Body of pancreas (tissue), 4 donors: ENCODE measurements at regions not wholly inside any gene's neighbourhood (a gene's known extent, or its start where the extent isn't known, plus 50 kb on each side); places are given as distances from the start of the nearest gene placed in this dataset.

Experiments
- ATAC-seq: fragments of 150-250 bp; one replicate; pipeline ENCODE4 v1.9.1; 2016
- DNase-seq, 4 donors: peaks; one replicate each; pipeline ENCODE4 v3.0.0-alpha.2; 2019
- H3K27ac ChIP-seq, 4 donors: fragments of 200-600 bp; sonication (generic); 1 replicate in 3 of 4; 2 replicates in 1 of 4; pipeline versions ENCODE4 v1.5.1 to v1.6.1; 2016 to 2019; ENCODE audit warnings: mild to moderate bottlenecking in 1 of 4, mixed read lengths in 1 of 4, moderate library complexity in 1 of 4
- H3K27me3 ChIP-seq, 2 donors: fragments of 200-600 bp; sonication (generic); one replicate each; pipeline ENCODE4 v1.6.0; 2016; ENCODE audit warnings: mild to moderate bottlenecking in 1 of 2
- H3K36me3 ChIP-seq, 2 donors: fragments of 200-600 bp; sonication (generic); replicated peaks in 1 of 2; 2 replicates each; pipeline ENCODE4 v1.5.1; 2016; ENCODE audit warnings: low read depth in 2 of 2; ENCODE audit not compliant: insufficient read depth in 1 of 2
- H3K4me1 ChIP-seq: fragments of 200-600 bp; sonication (generic); one replicate; pipeline ENCODE4 v1.6.0; 2016
- H3K4me3 ChIP-seq, 2 donors: fragments of 200-600 bp; sonication (generic); 1 replicate in 1 of 2; 2 replicates in 1 of 2; pipeline ENCODE4 v1.5.1; 2016 to 2019
- H3K9me3 ChIP-seq, 3 donors: fragments of 200-600 bp; sonication (generic); 1 replicate in 2 of 3; 2 replicates in 1 of 3; pipeline ENCODE4 v1.5.1; 2016
- POLR2A ChIP-seq, 3 donors: fragments of 450-650 bp; IDR thresholded peaks; one replicate each; pipeline ENCODE4 v1.6.1; 2016; ENCODE audit warnings: antibody characterized with exemption in 3 of 3, mild to moderate bottlenecking in 2 of 3
- WGBS, 2 donors: methylation state at CpG; one replicate each; pipeline ENCODE4 v1.1.5; 2017; 5-methylcytosine and 5-hydroxymethylcytosine counted together
- intact Hi-C: fragments of 100-400 bp; cut with DNase I; formaldehyde crosslinking; loops from one replicate; pipeline ENCODE4 v1.15.1; 2023
- TF ChIP-seq, protein P1 (sequence below), 7 experiments: fragments of 450-650 bp in 4 of 7; fragments of 200-600 bp in 3 of 7; sonication (generic) in 3 of 7; IDR thresholded peaks; one replicate each; pipeline ENCODE4 v1.5.1; 2016 to 2019; ENCODE audit warnings: antibody characterized with exemption in 7 of 7

DNA sequence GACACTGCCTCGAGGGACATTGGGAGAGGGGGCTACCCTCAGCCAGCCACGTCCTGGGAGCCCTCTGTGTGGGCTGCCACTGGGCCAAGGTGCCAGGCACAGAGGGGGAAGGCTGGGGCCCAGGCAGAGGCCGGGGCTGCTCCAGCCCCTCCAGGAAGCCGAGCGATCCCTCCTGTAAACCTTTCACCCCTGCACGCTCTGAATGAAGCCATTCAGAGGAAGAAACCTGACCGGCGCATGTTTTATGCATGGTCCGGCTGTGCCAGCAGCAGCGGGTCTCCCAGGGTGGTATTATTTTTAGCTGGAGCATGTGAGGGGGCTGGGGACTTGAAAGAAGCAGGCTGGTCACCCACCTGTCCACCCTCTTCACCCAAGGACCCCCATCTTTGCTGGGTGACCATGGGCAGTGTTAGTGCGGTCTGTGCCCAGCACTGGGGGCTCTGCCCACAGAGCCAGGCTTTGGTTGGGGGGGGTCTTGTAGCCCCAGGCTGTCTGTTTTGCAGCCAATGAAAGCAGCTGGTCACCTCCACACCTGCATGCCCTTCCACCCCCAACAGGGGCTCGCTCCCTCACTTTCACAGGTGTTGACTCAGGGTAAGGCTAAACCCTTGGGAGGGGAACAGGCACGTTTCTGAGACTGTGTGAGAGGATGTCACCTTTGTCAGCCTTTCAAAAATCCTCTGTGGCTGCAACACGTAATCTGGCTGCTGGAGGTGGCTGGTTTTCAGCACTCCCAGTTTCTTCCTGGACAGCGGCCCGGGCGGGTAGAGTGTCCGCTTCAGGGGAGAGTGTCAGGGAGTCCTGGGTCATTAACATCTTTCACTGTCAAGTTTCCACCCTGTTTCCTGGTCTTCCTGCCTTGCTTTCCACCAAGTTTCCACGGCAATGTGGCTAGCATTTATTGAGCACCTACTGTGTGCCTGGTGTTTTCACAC is 77.1 kb upstream of the BRD7 start:
- peaks cover 0 to 10% (median 0%) of the 10 kb centered on the region in 3 donors for H3K9me3 ChIP-seq
- no peak overlapping the region for H3K27ac ChIP-seq
- WGBS, 2 donors: 41 to 52% methylated on average over 15 to 19 of the region's 19 CpGs
- no peaks in the 10 kb centered on the region for H3K36me3 ChIP-seq
- ATAC-seq: no peak
- no peak for TF ChIP-seq POLR2A (IDR thresholded peaks at IDR 0.05)
- TF ChIP-seq, protein P1, sequence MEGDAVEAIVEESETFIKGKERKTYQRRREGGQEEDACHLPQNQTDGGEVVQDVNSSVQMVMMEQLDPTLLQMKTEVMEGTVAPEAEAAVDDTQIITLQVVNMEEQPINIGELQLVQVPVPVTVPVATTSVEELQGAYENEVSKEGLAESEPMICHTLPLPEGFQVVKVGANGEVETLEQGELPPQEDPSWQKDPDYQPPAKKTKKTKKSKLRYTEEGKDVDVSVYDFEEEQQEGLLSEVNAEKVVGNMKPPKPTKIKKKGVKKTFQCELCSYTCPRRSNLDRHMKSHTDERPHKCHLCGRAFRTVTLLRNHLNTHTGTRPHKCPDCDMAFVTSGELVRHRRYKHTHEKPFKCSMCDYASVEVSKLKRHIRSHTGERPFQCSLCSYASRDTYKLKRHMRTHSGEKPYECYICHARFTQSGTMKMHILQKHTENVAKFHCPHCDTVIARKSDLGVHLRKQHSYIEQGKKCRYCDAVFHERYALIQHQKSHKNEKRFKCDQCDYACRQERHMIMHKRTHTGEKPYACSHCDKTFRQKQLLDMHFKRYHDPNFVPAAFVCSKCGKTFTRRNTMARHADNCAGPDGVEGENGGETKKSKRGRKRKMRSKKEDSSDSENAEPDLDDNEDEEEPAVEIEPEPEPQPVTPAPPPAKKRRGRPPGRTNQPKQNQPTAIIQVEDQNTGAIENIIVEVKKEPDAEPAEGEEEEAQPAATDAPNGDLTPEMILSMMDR (IDR thresholded peaks at IDR 0.05): no peak
- H3K4me1 ChIP-seq: no peaks in the 10 kb centered on the region
- DNase-seq: no peak
- intact Hi-C loops: no loop called here
- H3K4me3 ChIP-seq: no peak overlapping the region
- H3K27me3 ChIP-seq: no peaks in the 10 kb centered on the region

DNA sequence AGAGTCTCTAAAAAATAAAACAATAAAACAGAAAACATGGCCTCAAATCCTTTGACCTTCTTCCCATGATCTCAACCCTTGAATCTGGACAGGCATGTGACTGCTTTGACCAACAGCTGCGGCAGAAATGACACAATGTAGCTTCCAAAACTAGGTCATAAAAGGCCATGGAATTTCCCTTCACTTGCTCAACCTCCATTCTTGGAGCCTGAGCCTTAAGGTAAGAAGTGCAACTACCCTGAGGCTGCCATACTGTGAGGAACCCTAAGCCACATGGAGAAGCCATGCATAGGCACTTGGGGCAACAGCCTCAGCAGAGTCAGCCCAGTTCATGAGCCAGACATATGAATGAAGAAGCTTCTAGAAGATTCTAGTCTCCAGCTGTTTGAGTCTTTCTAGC is 75.7 kb upstream of the BRD7 start:
- Histone ChIP-seq H3K4me3 (no peak overlapping the region), H3K4me1 (no peaks in the 10 kb centered on the region), H3K9me3 (peaks cover 0 to 12% (median 0%) of the 10 kb centered on the region in 3 donors), H3K27me3 (no peaks in the 10 kb centered on the region), H3K36me3 (no peaks in the 10 kb centered on the region), H3K27ac (no peak overlapping the region)
- no peak for DNase-seq
- 67 to 73% methylated on average over 1 of the region's 1 CpG for WGBS, 2 donors
- no peak for ATAC-seq
- intact Hi-C loops: no loop called here
- TF ChIP-seq, protein P1 (IDR thresholded peaks at IDR 0.05): no peak
- TF ChIP-seq POLR2A (IDR thresholded peaks at IDR 0.05): no peak

DNA sequence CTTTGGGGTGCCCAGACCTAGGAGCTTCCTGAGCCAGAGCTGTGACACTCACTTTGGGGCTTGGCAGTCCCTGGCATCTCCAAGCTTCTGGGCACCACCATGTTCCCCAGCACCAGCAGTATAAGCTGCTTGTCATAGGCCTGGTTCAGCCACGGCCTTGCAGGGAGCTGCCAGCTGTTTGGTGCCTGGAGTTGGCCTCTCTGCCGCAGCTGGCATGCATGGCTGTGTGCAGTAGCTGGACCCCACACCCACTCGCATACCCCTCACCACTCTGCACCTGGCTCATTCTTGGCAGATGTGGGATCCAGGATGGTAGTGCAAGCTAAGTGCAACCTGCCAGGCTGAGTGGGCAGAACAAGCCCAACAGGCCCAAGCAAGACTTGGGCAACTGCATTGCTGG is 73.4 kb upstream of the BRD7 start:
- ATAC-seq (no peak), DNase-seq (no peak)
- TF ChIP-seq, protein P1 (IDR thresholded peaks at IDR 0.05): no peak
- TF ChIP-seq POLR2A (IDR thresholded peaks at IDR 0.05): no peak
- intact Hi-C loops: no loop called here
- WGBS, 2 donors: 93 to 100% methylated on average over 1 to 3 of the region's 3 CpGs
- no peaks in the 10 kb centered on the region for H3K27me3 ChIP-seq
- H3K4me1 ChIP-seq: no peaks in the 10 kb centered on the region
- no peak overlapping the region for H3K27ac ChIP-seq
- no peaks in the 10 kb centered on the region for H3K36me3 ChIP-seq
- no peak overlapping the region for H3K4me3 ChIP-seq
- H3K9me3 ChIP-seq: peaks cover 0 to 16% (median 0%) of the 10 kb centered on the region in 3 donors

DNA sequence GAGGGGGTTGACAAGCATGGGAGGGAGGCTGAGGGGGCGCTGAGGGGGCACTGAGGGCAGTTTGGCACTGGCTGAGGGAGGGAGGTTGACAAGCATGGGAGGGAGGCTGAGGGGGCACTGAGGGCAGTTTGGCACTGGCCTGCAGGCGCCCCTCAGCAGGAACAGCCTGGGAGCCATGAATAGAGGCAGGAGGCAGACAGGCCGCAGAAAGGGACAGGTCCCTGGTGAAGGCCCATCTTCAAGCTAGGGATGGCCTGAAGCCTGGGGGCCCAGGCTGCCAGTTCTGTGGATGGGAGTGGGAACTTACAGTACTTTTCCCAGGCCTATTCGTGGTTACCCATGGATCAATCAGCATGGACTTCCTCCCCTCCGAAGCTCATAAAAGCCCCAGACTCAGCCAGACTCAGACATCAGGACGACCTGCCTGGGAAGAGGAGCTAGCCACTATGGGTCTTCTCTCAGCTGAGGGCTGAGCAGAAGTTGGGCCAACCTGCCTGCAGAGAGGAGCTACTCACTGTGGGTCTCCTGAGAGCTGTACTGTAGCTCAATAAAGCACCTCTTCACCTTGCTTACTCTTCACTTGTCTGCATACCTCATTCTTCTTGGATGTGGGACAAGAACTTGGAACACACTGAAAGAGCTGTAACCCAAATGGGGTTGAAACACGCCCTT is 72.8 kb upstream of the BRD7 start:
- Histone ChIP-seq H3K4me1 (no peaks in the 10 kb centered on the region), H3K9me3 (peaks cover 0 to 16% (median 0%) of the 10 kb centered on the region in 3 donors), H3K4me3 (no peak overlapping the region), H3K36me3 (no peaks in the 10 kb centered on the region), H3K27me3 (no peaks in the 10 kb centered on the region), H3K27ac (no peak overlapping the region)
- TF ChIP-seq POLR2A (IDR thresholded peaks at IDR 0.05): no peak
- intact Hi-C loops: no loop called here
- WGBS, 2 donors: 46 to 82% methylated on average over 5 to 6 of the region's 7 CpGs
- ATAC-seq: no peak
- no peak for DNase-seq

DNA sequence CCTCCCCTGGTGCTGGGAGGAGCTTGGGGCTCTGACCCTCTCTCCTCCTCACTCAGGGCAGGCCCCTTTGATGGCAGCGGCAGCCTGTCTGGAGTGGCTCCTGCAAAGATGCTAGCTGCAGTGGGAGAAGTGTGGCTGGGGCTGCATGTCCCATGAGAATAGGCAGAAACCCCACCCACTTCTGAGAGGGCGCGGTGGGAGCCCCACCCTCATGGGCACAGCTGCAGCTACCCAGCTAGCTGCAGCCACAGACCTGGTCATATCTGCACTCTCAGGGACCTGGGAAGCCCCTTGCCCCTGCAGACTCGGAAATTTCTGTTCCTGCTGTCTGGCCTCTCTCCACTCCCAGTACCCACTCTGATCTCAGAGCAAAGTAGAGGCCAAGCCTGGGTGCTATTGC is 72.2 kb upstream of the BRD7 start:
- H3K4me3 ChIP-seq: no peak overlapping the region
- ATAC-seq (no peak), DNase-seq (no peak)
- no peaks in the 10 kb centered on the region for H3K27me3 ChIP-seq
- no peaks in the 10 kb centered on the region for H3K4me1 ChIP-seq
- no peak for TF ChIP-seq POLR2A (IDR thresholded peaks at IDR 0.05)
- TF ChIP-seq, protein P1 (IDR thresholded peaks at IDR 0.05): no peak
- no peaks in the 10 kb centered on the region for H3K36me3 ChIP-seq
- no peak overlapping the region for H3K27ac ChIP-seq
- WGBS, 2 donors: 91 to 100% methylated on average over 1 to 4 of the region's 4 CpGs
- intact Hi-C loops: no loop called here
- peaks cover 0 to 16% (median 0%) of the 10 kb centered on the region in 3 donors for H3K9me3 ChIP-seq
